ENCODE measurements at regions not wholly inside any gene's neighbourhood (a gene's known extent, or its start where the extent isn't known, plus 50 kb on each side); places are given as distances from the start of the nearest gene placed in this dataset.

DNA sequence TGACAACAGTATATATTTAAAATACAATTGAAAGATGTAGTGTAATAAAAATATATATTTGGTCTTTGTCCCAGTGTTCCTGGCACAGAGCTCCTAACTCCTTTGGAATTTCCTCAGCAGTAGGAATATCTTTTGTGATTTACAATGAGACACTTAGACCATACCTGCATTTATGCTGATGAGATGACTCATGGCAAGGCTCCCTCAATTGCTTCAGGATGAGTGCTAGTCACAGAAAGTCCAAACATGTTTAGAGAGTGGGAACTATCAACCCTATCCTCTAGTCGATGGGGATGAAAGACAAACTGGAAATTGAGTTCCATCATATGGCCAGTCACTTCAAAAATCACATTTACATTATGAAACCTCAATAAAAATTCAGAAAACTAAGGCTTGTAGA, 588.3 kb upstream of the LMCD1 start:
- no peaks in the 10 kb centered on the region for H3K27me3 ChIP-seq (ENCODE audit: insufficient read depth, low read depth, low read length)
- H3K9ac ChIP-seq (ENCODE audit: low read length): no peak overlapping the region
- H3K4me2 ChIP-seq (ENCODE audit: low read length): no peak overlapping the region
- no peak overlapping the region for H2AFZ ChIP-seq (ENCODE audit: low read depth, low read length)
- H4K20me1 ChIP-seq (ENCODE audit: insufficient read depth): no peaks in the 10 kb centered on the region
- H3K4me3 ChIP-seq (ENCODE audit: low read length): no peak overlapping the region
- H3K9me3 ChIP-seq (ENCODE audit: low read length): no peaks in the 10 kb centered on the region
- no peaks in the 10 kb centered on the region for H3F3A ChIP-seq (ENCODE audit: insufficient read depth, low read length, poor library complexity, severe bottlenecking)
- no peak for TF ChIP-seq SMC3 (conservative IDR thresholded peaks at IDR 0.05; ENCODE audit: poor library complexity)
- TF ChIP-seq EP300 (conservative IDR thresholded peaks at IDR 0.05; ENCODE audit: poor library complexity, severe bottlenecking): no peak
- no peak for TF ChIP-seq TAF1 (IDR thresholded peaks at IDR 0.05; ENCODE audit: low read depth)
- no peak for TF ChIP-seq POLR2AphosphoS5 (IDR thresholded peaks at IDR 0.05)
- TF ChIP-seq EZH2 (IDR thresholded peaks at IDR 0.05; ENCODE audit: borderline replicate concordance, insufficient read depth, low read length, poor library complexity, severe bottlenecking): no peak
- TF ChIP-seq, protein P1, sequence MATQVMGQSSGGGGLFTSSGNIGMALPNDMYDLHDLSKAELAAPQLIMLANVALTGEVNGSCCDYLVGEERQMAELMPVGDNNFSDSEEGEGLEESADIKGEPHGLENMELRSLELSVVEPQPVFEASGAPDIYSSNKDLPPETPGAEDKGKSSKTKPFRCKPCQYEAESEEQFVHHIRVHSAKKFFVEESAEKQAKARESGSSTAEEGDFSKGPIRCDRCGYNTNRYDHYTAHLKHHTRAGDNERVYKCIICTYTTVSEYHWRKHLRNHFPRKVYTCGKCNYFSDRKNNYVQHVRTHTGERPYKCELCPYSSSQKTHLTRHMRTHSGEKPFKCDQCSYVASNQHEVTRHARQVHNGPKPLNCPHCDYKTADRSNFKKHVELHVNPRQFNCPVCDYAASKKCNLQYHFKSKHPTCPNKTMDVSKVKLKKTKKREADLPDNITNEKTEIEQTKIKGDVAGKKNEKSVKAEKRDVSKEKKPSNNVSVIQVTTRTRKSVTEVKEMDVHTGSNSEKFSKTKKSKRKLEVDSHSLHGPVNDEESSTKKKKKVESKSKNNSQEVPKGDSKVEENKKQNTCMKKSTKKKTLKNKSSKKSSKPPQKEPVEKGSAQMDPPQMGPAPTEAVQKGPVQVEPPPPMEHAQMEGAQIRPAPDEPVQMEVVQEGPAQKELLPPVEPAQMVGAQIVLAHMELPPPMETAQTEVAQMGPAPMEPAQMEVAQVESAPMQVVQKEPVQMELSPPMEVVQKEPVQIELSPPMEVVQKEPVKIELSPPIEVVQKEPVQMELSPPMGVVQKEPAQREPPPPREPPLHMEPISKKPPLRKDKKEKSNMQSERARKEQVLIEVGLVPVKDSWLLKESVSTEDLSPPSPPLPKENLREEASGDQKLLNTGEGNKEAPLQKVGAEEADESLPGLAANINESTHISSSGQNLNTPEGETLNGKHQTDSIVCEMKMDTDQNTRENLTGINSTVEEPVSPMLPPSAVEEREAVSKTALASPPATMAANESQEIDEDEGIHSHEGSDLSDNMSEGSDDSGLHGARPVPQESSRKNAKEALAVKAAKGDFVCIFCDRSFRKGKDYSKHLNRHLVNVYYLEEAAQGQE (IDR thresholded peaks at IDR 0.05; ENCODE audit: borderline replicate concordance): no peak
- no peak for TF ChIP-seq MXI1 (conservative IDR thresholded peaks at IDR 0.05; ENCODE audit: poor library complexity, severe bottlenecking)
- no peak for TF ChIP-seq RAD21 (conservative IDR thresholded peaks at IDR 0.05)
- TF ChIP-seq, protein P2, sequence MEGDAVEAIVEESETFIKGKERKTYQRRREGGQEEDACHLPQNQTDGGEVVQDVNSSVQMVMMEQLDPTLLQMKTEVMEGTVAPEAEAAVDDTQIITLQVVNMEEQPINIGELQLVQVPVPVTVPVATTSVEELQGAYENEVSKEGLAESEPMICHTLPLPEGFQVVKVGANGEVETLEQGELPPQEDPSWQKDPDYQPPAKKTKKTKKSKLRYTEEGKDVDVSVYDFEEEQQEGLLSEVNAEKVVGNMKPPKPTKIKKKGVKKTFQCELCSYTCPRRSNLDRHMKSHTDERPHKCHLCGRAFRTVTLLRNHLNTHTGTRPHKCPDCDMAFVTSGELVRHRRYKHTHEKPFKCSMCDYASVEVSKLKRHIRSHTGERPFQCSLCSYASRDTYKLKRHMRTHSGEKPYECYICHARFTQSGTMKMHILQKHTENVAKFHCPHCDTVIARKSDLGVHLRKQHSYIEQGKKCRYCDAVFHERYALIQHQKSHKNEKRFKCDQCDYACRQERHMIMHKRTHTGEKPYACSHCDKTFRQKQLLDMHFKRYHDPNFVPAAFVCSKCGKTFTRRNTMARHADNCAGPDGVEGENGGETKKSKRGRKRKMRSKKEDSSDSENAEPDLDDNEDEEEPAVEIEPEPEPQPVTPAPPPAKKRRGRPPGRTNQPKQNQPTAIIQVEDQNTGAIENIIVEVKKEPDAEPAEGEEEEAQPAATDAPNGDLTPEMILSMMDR (IDR thresholded peaks at IDR 0.05; ENCODE audit: poor library complexity, severe bottlenecking): no peak
- no peaks in the 10 kb centered on the region for H3K9me2 ChIP-seq (ENCODE audit: insufficient read depth, low read length)
- H3K36me3 ChIP-seq (ENCODE audit: insufficient read depth, low read length): no peaks in the 10 kb centered on the region
- no peak overlapping the region for H3K27ac ChIP-seq (ENCODE audit: low read length)
- H3K79me2 ChIP-seq (replicated peaks; ENCODE audit: insufficient read depth, low read length): no peaks in the 10 kb centered on the region

DNA sequence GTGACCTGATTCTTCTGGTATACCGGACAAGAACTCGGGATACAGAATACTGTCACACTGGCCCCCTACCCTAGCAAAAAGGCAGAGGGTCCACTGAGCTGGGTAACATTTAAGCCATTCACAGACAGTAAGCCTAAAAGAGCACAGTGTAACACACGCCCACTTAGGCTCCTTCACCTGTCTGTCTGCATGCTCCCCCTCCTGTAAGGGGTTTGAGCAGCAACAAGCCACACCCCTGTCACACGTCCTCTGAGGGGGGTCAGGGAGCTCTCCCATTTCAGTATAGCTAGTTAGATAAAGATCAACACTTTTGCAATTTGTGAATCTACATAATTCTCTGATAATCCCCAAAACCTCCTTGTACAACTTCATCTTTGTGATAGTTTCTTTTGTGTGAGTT, 586.3 kb upstream of the LMCD1 start:
- H3K4me2 ChIP-seq (ENCODE audit: low read length): no peak overlapping the region
- H3K79me2 ChIP-seq (replicated peaks; ENCODE audit: insufficient read depth, low read length): no peaks in the 10 kb centered on the region
- H3K27me3 ChIP-seq (ENCODE audit: insufficient read depth, low read depth, low read length): no peaks in the 10 kb centered on the region
- H4K20me1 ChIP-seq (ENCODE audit: insufficient read depth): no peaks in the 10 kb centered on the region
- H3K9me2 ChIP-seq (ENCODE audit: insufficient read depth, low read length): no peaks in the 10 kb centered on the region
- no peak overlapping the region for H3K27ac ChIP-seq (ENCODE audit: low read length)
- H3K9ac ChIP-seq (ENCODE audit: low read length): no peak overlapping the region
- H3K36me3 ChIP-seq (ENCODE audit: insufficient read depth, low read length): no peaks in the 10 kb centered on the region
- H3K9me3 ChIP-seq (ENCODE audit: low read length): no peaks in the 10 kb centered on the region
- TF ChIP-seq RAD21 (conservative IDR thresholded peaks at IDR 0.05) (no peak), EZH2 (IDR thresholded peaks at IDR 0.05; ENCODE audit: borderline replicate concordance, insufficient read depth, low read length, poor library complexity, severe bottlenecking) (no peak), TAF1 (IDR thresholded peaks at IDR 0.05; ENCODE audit: low read depth) (no peak), EP300 (conservative IDR thresholded peaks at IDR 0.05; ENCODE audit: poor library complexity, severe bottlenecking) (no peak)
- TF ChIP-seq, protein P1 (IDR thresholded peaks at IDR 0.05; ENCODE audit: borderline replicate concordance): no peak
- TF ChIP-seq, protein P2 (IDR thresholded peaks at IDR 0.05; ENCODE audit: poor library complexity, severe bottlenecking): no peak
- no peak overlapping the region for H2AFZ ChIP-seq (ENCODE audit: low read depth, low read length)
- H3K4me3 ChIP-seq (ENCODE audit: low read length): no peak overlapping the region
- no peaks in the 10 kb centered on the region for H3F3A ChIP-seq (ENCODE audit: insufficient read depth, low read length, poor library complexity, severe bottlenecking)
